Stimulated activated CD8-positive, alpha-beta memory T cell treated with anti-CD3 and anti-CD28 coated beads, Interleukin-15, amount 100 ng/mL, for 48 hours (primary cell): ENCODE measurements at regions not wholly inside any gene's neighbourhood (a gene's known extent, or its start where the extent isn't known, plus 50 kb on each side); places are given as distances from the start of the nearest gene placed in this dataset.

Source experiments
- DNase-seq, 2 donors: peaks; one replicate each; pipeline ENCODE4 v3.0.0-alpha.2; 2020; ENCODE audit warnings: low read depth in 2 of 2

DNA sequence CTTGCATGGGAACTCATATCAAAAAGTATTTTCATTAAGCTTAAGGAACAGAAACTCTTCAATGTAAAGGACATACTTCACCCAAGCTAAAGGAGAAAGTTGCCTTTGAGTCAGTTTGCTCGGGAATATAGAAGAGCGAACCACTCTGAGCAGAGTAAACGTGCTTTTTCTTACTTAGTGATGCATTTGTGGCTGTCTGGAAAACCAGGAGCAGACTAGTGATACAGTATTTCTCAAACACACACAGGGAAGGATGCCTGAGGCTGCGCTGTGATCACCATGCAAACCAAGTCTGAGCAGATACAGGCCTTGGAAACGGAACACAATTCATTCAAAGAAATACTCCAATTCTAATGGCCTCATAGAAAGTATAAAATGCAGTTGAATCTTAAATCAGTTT is 121.0 kb upstream of the CDIN1 start:
- DNase-seq = no peak

DNA sequence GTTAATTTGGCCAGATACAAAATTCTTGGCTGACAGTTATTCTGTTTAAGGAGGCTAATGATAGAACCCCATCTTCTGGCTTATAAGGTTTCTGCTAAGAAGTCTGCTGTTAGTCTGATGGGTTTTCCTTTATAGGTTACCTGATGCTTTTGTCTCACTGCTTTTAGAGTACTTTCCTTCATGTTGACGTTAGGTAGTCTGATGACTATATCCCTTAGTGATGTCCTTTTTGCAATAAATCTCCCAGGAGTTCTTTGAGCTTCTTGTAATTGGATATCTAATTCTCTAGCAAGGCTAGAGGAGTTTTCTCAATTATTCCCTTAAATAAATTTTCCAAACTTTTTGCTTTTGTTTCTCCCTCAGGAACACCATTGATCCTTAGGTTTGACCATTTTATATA is 114.1 kb upstream of the CDIN1 start:
- no peak for DNase-seq

- no peak for DNase-seq
These were observed 110.7 kb upstream of the CDIN1 start for GRCh38 chr15:36468746-36469145.

GRCh38 chr15:36469311-36469966 is 110.0 kb upstream of the CDIN1 start:
- no peak for DNase-seq

DNA sequence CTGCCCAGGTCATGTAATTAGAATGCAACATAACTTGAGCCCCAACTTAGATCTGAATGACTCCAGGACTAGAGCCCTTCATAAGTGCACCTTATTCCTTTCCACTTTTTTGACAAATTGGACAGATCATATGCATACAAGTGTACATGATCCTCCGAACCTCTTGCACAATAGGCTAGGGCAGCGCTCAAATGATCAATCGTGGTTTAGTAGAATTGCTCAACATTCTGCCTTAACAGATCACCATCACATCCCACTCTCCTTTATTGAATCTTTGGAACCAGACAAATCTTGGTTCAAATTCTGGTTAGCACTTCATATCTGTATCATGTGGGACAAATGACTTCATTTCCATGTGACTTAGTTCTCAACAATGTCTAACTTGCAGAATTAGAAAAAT is 106.8 kb upstream of the CDIN1 start:
- DNase-seq = no peak

- DNase-seq = no peak
These were observed 100.9 kb upstream of the CDIN1 start for GRCh38 chr15:36478561-36478960.

- no peak for DNase-seq
These were observed 100.1 kb upstream of the CDIN1 start for GRCh38 chr15:36479200-36479896.

DNA sequence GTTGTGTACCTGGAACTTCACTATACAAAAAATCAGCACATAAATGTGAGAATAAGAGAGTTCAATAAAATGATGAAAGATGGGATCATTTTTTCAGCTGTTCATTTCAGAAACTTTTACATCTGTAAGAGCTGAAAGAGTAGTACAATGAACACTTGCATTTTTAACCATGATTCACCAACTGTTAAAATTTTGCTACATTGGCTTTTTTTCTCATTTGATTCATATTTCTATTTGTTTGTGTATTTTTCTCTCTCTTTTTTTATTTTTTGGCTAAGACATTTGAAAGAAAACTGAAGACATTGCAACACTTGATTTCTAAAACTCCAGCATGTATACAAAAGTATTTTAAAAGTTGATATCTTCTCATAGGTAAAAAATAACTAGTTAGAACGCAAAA is 98.3 kb upstream of the CDIN1 start:
- DNase-seq = no peak

DNA sequence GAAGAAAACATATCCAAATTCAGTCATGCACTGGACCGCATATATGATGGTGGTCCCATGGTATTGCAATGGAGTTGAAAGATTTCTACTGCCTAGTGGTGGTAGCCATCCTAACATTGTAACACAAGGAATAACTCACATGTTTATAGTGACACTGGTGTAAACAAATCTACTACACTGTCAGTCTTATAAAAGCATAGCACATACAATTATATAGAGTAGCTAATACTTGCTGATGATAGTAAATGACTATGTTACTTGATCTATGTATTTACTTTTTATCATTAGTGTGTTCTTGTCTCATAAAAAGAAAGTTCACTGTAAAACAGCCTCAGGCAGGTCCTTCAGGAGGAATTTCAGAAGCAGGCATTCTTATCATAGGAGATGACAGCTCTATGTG is 96.0 kb upstream of the CDIN1 start:
- no peak for DNase-seq

DNA sequence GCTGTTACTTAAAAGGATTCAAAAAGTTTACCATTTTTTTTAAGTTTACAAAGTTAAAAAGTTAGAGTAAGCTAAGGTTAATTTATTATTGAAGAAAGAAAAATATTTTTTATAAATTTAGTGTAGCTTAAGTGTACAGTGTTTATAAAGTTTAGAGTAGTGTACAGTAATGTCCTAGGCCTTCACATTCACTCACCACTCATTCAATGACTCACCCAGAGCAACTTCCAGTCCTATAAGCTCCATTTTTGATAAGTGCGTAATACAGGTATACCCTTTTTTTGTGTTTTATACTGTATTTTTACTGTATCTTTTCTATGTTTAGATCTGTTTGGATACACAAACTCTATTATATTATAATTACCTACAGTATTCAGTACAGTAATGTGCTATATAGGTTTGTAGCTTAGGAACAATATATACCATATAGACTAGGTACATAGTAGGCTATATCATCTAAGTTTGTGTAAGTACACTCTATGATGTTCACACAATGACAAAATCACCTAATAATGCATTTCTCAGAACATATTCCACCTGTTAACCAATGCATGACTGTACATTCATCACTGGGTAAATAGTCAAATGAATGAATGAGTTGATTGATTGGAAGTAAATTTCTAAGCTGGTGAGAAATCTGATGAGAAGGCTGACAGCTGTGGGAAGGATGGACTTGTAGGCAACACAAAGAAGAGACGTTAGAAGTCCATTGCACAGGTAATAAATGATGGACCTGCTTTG is 95.2 kb upstream of the CDIN1 start:
- DNase-seq = no peak

- no peak for DNase-seq
These were observed 87.5 kb upstream of the CDIN1 start for GRCh38 chr15:36491912-36492311.

- no peak for DNase-seq
These were observed 83.9 kb upstream of the CDIN1 start for GRCh38 chr15:36495456-36495991.

GRCh38 chr15:36497901-36498300 is 81.5 kb upstream of the CDIN1 start:
- DNase-seq = no peak

- no peak for DNase-seq
These were observed 81.0 kb upstream of the CDIN1 start for GRCh38 chr15:36498401-36498800.

- DNase-seq = no peak
These were observed 80.5 kb upstream of the CDIN1 start for GRCh38 chr15:36498916-36499315.

- DNase-seq = no peak
These were observed 79.7 kb upstream of the CDIN1 start for GRCh38 chr15:36499412-36500389.

DNA sequence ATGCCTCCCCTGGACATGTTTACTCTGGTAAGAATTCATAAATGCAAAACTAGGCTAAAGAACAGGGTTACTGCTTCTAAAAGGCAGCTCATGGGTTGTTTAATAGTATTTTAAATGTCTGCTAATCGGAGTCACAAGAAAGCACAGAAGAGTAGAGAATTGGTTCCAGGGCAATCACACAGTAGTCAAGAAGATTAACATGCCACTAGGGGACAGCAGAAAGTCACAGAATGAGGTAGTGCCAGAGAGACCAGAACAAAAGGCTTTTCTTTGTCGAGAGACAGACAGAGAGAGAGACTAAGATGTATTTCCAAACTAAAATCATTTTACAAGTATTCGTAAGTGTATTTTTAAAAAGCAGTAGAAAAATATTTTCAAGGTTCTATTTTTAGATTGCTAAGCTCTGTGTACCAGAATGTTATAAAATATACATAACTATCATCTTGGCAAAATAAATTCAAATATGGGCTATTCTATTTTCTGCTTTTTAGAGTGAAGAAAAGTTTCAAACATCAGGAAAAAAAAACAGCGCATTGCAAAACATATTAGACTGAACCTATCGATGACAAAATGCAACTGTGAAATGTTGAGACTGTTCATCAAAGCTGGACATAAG is 78.3 kb upstream of the CDIN1 start:
- no peak for DNase-seq

DNA sequence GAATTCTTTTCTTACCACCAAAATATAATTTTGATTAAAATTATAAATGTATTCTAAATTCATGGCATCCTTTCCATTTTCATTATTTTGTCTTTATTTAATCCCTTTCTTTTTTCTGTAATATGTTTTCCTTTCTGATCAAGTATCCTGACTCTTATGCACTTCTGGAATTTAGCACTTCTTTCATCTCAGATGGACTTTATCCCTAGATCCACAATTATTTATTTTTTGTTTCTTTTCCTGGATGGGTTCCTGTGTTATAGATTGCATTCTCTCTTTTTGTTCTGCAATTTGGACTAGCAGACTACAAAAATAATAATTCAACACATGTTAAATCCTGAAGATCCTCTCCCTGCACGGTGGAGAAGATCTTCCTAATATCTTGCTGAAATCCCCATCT is 76.9 kb upstream of the CDIN1 start:
- DNase-seq = no peak

- no peak for DNase-seq
These were observed 72.6 kb upstream of the CDIN1 start for GRCh38 chr15:36506733-36507356.

DNA sequence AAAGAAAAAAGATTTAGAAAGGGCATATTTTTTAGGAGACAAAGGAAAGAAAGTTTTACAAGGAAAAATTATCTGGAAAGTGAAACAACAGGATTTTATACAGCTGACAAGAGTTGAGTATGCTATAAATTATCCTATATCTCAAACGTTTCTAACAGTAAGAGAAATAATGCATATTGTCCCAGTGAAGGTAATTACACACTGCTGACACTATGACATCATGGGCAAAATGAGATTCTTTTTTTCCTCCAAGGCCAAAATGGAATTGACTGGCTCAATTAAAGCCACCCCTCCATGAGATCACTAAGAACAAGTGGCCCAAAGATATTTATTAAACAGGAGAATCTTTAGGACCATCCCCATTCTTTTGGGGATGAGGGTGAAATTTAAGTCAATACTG is 72.0 kb upstream of the CDIN1 start:
- DNase-seq = no peak

DNA sequence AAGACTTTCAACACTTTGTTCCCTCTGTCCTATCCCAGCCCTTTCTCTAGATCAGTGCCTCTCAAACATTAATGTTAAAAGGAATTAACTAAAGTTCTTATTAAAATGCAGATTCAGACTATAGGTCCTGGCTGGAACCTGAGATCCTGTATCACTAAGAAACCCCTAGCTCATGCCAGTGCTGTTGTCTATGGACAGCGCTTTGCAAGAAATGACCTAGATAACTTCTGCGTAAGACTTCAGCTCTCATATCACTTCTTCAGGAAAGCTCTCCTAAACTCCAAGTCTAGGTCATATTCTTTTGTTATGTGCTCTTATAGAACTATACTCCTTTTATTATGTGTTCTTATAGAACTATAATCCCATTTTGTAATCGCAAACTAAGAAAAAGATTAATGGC is 67.8 kb upstream of the CDIN1 start:
- DNase-seq = no peak
